SK-N-MC (cell line): ENCODE measurements at regions not wholly inside any gene's neighbourhood (a gene's known extent, or its start where the extent isn't known, plus 50 kb on each side); places are given as distances from the start of the nearest gene placed in this dataset.

Source experiments
- EZH2 ChIP-seq: fragments of 200-600 bp; sonication (generic); IDR thresholded peaks from one replicate; pipeline ENCODE4 v1.6.1; 2017; ENCODE audit warnings: antibody characterized with exemption
- FOXP2 ChIP-seq: optimal IDR thresholded peaks from 2 replicates; pipeline ENCODE3; 2011; ENCODE audit warnings: mild to moderate bottlenecking, moderate library complexity; ENCODE audit not compliant: insufficient read depth; ENCODE audit errors: extremely low read length, control extremely low read depth
- POLR2AphosphoS5 ChIP-seq: IDR thresholded peaks from 2 replicates; pipeline ENCODE4 v1.6.1; 2012; ENCODE audit warnings: mild to moderate bottlenecking, low read depth, low read length, borderline replicate concordance

- no peak for TF ChIP-seq EZH2
- TF ChIP-seq POLR2AphosphoS5, result no peak
- no peak for TF ChIP-seq FOXP2
Observed at GRCh38 chr18:73503326-73503725, 635.5 kb upstream of the NETO1 start.
